H9 (cell line): ENCODE measurements at regions not wholly inside any gene's neighbourhood (a gene's known extent, or its start where the extent isn't known, plus 50 kb on each side); places are given as distances from the start of the nearest gene placed in this dataset.

Experiments
- DNase-seq: peaks from one replicate; pipeline ENCODE4 v3.0.0-alpha.2; 2017
- H2AFZ ChIP-seq: one replicate; pipeline ENCODE4 v1.6.1; 2013; ENCODE audit warnings: mild to moderate bottlenecking, low read length, control low read depth, moderate library complexity
- H2AK5ac ChIP-seq: 2 replicates; pipeline ENCODE4 v1.6.1; 2013; ENCODE audit warnings: low read length, control low read depth, mixed read lengths; ENCODE audit not compliant: insufficient read length
- H2BK120ac ChIP-seq: one replicate; pipeline ENCODE4 v1.6.1; 2013; ENCODE audit warnings: low read depth, mild to moderate bottlenecking, low read length, control low read depth, inconsistent platforms; ENCODE audit not compliant: poor library complexity, severe bottlenecking
- H2BK12ac ChIP-seq: 2 replicates; pipeline ENCODE4 v1.6.1; 2013; ENCODE audit warnings: low read length, control low read depth, mixed read lengths, low read depth; ENCODE audit not compliant: insufficient read length
- H2BK15ac ChIP-seq: 2 replicates; pipeline ENCODE4 v1.6.1; 2013; ENCODE audit warnings: low read depth, low read length, control low read depth
- H2BK20ac ChIP-seq: one replicate; pipeline ENCODE4 v1.6.1; 2013; ENCODE audit warnings: low read depth, mild to moderate bottlenecking, low read length, control low read depth, inconsistent platforms; ENCODE audit not compliant: poor library complexity, severe bottlenecking
- H2BK5ac ChIP-seq: 2 replicates; pipeline ENCODE4 v1.6.1; 2013; ENCODE audit warnings: low read length, control low read depth, mixed read lengths; ENCODE audit not compliant: insufficient read length
- H3K14ac ChIP-seq: 2 replicates; pipeline ENCODE4 v1.6.1; 2013; ENCODE audit warnings: low read length, control low read depth; ENCODE audit not compliant: insufficient read depth
- H3K18ac ChIP-seq: 2 replicates; pipeline ENCODE4 v1.6.1; 2013; ENCODE audit warnings: low read depth, mild to moderate bottlenecking, mixed read lengths, low read length, control low read depth; ENCODE audit not compliant: insufficient read length
- H3K23ac ChIP-seq: 2 replicates; pipeline ENCODE4 v1.6.1; 2013; ENCODE audit warnings: low read length, control low read depth, mixed read lengths, low read depth; ENCODE audit not compliant: insufficient read length
- H3K23me2 ChIP-seq: 2 replicates; pipeline ENCODE4 v1.6.1; 2013; ENCODE audit warnings: low read depth, mild to moderate bottlenecking, mixed read lengths, low read length, control low read depth; ENCODE audit not compliant: insufficient read length, poor library complexity, severe bottlenecking
- H3K27ac ChIP-seq: 2 replicates; pipeline ENCODE4 v1.5.1; 2013; ENCODE audit warnings: low read length, control low read depth, mixed read lengths, low read depth; ENCODE audit not compliant: insufficient read length
- H3K27me3 ChIP-seq: 2 replicates; pipeline ENCODE4 v1.6.1; 2013; ENCODE audit warnings: low read length, control low read depth, inconsistent platforms; ENCODE audit not compliant: insufficient read depth
- H3K4ac ChIP-seq: 2 replicates; pipeline ENCODE4 v1.6.1; 2013; ENCODE audit warnings: low read depth, mild to moderate bottlenecking, control low read depth, inconsistent platforms, low read length, moderate library complexity
- H3K4me1 ChIP-seq: 2 replicates; pipeline ENCODE4 v1.6.1; 2013; ENCODE audit warnings: low read length, control low read depth, inconsistent platforms; ENCODE audit not compliant: insufficient read depth
- H3K4me2 ChIP-seq: 2 replicates; pipeline ENCODE4 v1.6.1; 2013; ENCODE audit warnings: low read length, control low read depth, mixed read lengths; ENCODE audit not compliant: insufficient read length, insufficient read depth
- H3K56ac ChIP-seq: 2 replicates; pipeline ENCODE4 v1.6.1; 2013; ENCODE audit warnings: low read depth, mild to moderate bottlenecking, mixed read lengths, low read length, control low read depth; ENCODE audit not compliant: insufficient read length
- H3K79me1 ChIP-seq: 2 replicates; pipeline ENCODE4 v1.6.1; 2013; ENCODE audit warnings: low read depth, mild to moderate bottlenecking, moderate library complexity, low read length, control low read depth, inconsistent platforms; ENCODE audit not compliant: insufficient read depth, poor library complexity, severe bottlenecking
- H3K79me2 ChIP-seq: 2 replicates; pipeline ENCODE4 v1.6.1; 2013; ENCODE audit warnings: low read length, control low read depth, inconsistent platforms; ENCODE audit not compliant: insufficient read depth
- H3K9ac ChIP-seq: 2 replicates; pipeline ENCODE4 v1.6.1; 2013; ENCODE audit warnings: low read length, control low read depth, mixed read lengths; ENCODE audit not compliant: insufficient read length; ENCODE audit errors: extremely low read depth
- H3K9me3 ChIP-seq: one replicate; pipeline ENCODE4 v1.6.1; 2013; ENCODE audit warnings: low read depth, low read length, inconsistent platforms; ENCODE audit not compliant: control insufficient read depth
- H3T11ph ChIP-seq: one replicate; pipeline ENCODE4 v1.6.1; 2013; ENCODE audit warnings: mild to moderate bottlenecking, low read length, control low read depth, inconsistent platforms
- H4K20me1 ChIP-seq: one replicate; pipeline ENCODE4 v1.6.1; 2013; ENCODE audit not compliant: control insufficient read depth, insufficient read length, insufficient read depth
- H4K5ac ChIP-seq: 2 replicates; pipeline ENCODE4 v1.6.1; 2013; ENCODE audit warnings: low read depth, mild to moderate bottlenecking, mixed read lengths, low read length, control low read depth; ENCODE audit not compliant: insufficient read length
- H4K8ac ChIP-seq: replicated peaks from 2 replicates; pipeline ENCODE4 v1.6.1; 2013; ENCODE audit warnings: low read length, control low read depth, mixed read lengths, low read depth; ENCODE audit not compliant: insufficient read length
- H4K91ac ChIP-seq: 2 replicates; pipeline ENCODE4 v1.6.1; 2013; ENCODE audit warnings: low read depth, mild to moderate bottlenecking, moderate library complexity, mixed read lengths, low read length, control low read depth; ENCODE audit not compliant: insufficient read length
- H3K27ac Mint-ChIP-seq, 3 experiments: 2 replicates in 2 of 3; 3 replicates in 1 of 3; pipeline ENCODE4 v1.8.0; 2020 to 2021; ENCODE audit warnings: mixed read lengths in 3 of 3, mild to moderate bottlenecking in 1 of 3, moderate library complexity in 1 of 3
- H3K27me3 Mint-ChIP-seq: 2 replicates; pipeline ENCODE4 v1.8.0; 2021; ENCODE audit warnings: low read depth, mild to moderate bottlenecking, moderate library complexity, mixed read lengths
- H3K36me3 Mint-ChIP-seq, 3 experiments: 2 replicates in 2 of 3; 3 replicates in 1 of 3; pipeline ENCODE4 v1.8.0; 2020 to 2021; ENCODE audit warnings: low read depth in 3 of 3, mixed read lengths in 3 of 3; ENCODE audit not compliant: insufficient read depth in 1 of 3
- H3K4me1 Mint-ChIP-seq, 2 experiments: 2 replicates each; pipeline ENCODE4 v1.8.0; 2020; ENCODE audit warnings: mixed read lengths in 2 of 2
- H3K4me3 Mint-ChIP-seq, 2 experiments: 2 replicates in 1 of 2; 3 replicates in 1 of 2; pipeline ENCODE4 v1.8.0; 2020 to 2021; ENCODE audit warnings: mild to moderate bottlenecking in 2 of 2, mixed read lengths in 2 of 2, moderate library complexity in 1 of 2
- H3K9me3 Mint-ChIP-seq, 2 experiments: 2 replicates in 1 of 2; 3 replicates in 1 of 2; pipeline ENCODE4 v1.8.0; 2020; ENCODE audit warnings: mild to moderate bottlenecking in 2 of 2, mixed read lengths in 2 of 2, moderate library complexity in 1 of 2
- CTCF ChIP-seq: fragments of 200-600 bp; sonication (generic); conservative IDR thresholded peaks from 3 replicates; pipeline ENCODE4 v1.8.0; 2021; ENCODE audit warnings: antibody characterized with exemption, mild to moderate bottlenecking
- WGBS: extraction: QIAGEN DNeasy Blood & Tissue Kit; methylation state at CpG from one replicate; pipeline ENCODE4 v1.1.7; 2013; ENCODE audit warnings: missing lambda C conversion rate, low lambda C conversion rate, mixed read lengths; ENCODE audit not compliant: insufficient read length; ENCODE audit errors: extremely low coverage; 5-methylcytosine and 5-hydroxymethylcytosine counted together

- no peaks in the 10 kb centered on the region for H3K79me2 ChIP-seq
- no peaks in the 10 kb centered on the region for H3K4me1 ChIP-seq
- no peak overlapping the region for H2BK5ac ChIP-seq
- no peak overlapping the region for H3K4ac ChIP-seq
- H3T11ph ChIP-seq = no peak overlapping the region
- WGBS = no CpG with 5 or more reads among the region's 1 CpG
- no peak overlapping the region for H3K27ac Mint-ChIP-seq
- H4K8ac ChIP-seq = no peak overlapping the region
- no peaks in the 10 kb centered on the region for H3K9me3 ChIP-seq
- H3K18ac ChIP-seq = no peak overlapping the region
- H2AFZ ChIP-seq = no peak overlapping the region
- H3K27ac ChIP-seq = no peak overlapping the region
- TF ChIP-seq CTCF = no peak
- no peaks in the 10 kb centered on the region for H3K79me1 ChIP-seq
- no peak overlapping the region for H3K4me2 ChIP-seq
- no peak overlapping the region for H3K9ac ChIP-seq
- no peak overlapping the region for H4K5ac ChIP-seq
- DNase-seq = no peak
- no peak overlapping the region for H2BK15ac ChIP-seq
- H2BK12ac ChIP-seq = no peak overlapping the region
- H3K36me3 Mint-ChIP-seq = peaks cover 0 to 2% (median 0%) of the 10 kb centered on the region in 3 experiments; a peak in 1 of 7 replicates
- H3K14ac ChIP-seq = no peak overlapping the region
- H3K27me3 Mint-ChIP-seq = no peaks in the 10 kb centered on the region
- no peaks in the 10 kb centered on the region for H3K23me2 ChIP-seq
- no peak overlapping the region for H3K56ac ChIP-seq
- H2BK120ac ChIP-seq = no peak overlapping the region
- H3K4me1 Mint-ChIP-seq = no peaks in the 10 kb centered on the region
- H2AK5ac ChIP-seq = no peak overlapping the region
- no peak overlapping the region for H3K4me3 Mint-ChIP-seq
- no peak overlapping the region for H3K23ac ChIP-seq
- no peaks in the 10 kb centered on the region for H3K27me3 ChIP-seq
- H4K20me1 ChIP-seq = no peaks in the 10 kb centered on the region
- H3K9me3 Mint-ChIP-seq = peaks cover 0 to 3% of the 10 kb centered on the region in 2 experiments; a peak in 2 of 5 replicates
- H4K91ac ChIP-seq = no peak overlapping the region
- no peak overlapping the region for H2BK20ac ChIP-seq
Measured at GRCh38 chr5:57334475-57334874, 148.1 kb downstream of the ACTBL2 start.
